ENCODE measurements at regions not wholly inside any gene's neighbourhood (a gene's known extent, or its start where the extent isn't known, plus 50 kb on each side); places are given as distances from the start of the nearest gene placed in this dataset.

GRCh38 chr14:36429692-36430091 lies 90.3 kb downstream of the NKX2-1 start:
- TF ChIP-seq CTCF (conservative IDR thresholded peaks at IDR 0.05; ENCODE audit: low read depth, low read length) (no peak), POLR2A (IDR thresholded peaks at IDR 0.05; ENCODE audit: low read depth, low read length) (no peak), RFX5 (IDR thresholded peaks at IDR 0.05; ENCODE audit: low read depth, low read length) (no peak), ELK1 (IDR thresholded peaks at IDR 0.05; ENCODE audit: borderline replicate concordance, low read depth, low read length) (no peak), SMC3 (IDR thresholded peaks at IDR 0.05; ENCODE audit: low read depth, low read length) (no peak), USF2 (IDR thresholded peaks at IDR 0.05; ENCODE audit: low read depth, low read length) (no peak), FOS (IDR thresholded peaks at IDR 0.05; ENCODE audit: low read depth, low read length) (no peak), CEBPB (IDR thresholded peaks at IDR 0.05; ENCODE audit: low read depth, low read length) (no peak), CHD1 (IDR thresholded peaks at IDR 0.05; ENCODE audit: low read depth, low read length) (no peak), RCOR1 (IDR thresholded peaks at IDR 0.05; ENCODE audit: insufficient replicate concordance, low read length) (no peak)
